ENCODE measurements at regions not wholly inside any gene's neighbourhood (a gene's known extent, or its start where the extent isn't known, plus 50 kb on each side); places are given as distances from the start of the nearest gene placed in this dataset.

- in situ Hi-C loops (cut with MboI; ENCODE audit: low pct_unique_long_range_greater_than_20kb, low sequenced_read_pairs): loop anchor here (25.0 kb wide), 1 partner anchor 326 kb away; no protein-coding TSS in a partner anchor
- DNase-seq: no peak
These were observed 313.5 kb upstream of the MSX2 start for GRCh38 chr5:174410716-174411478.

GRCh38 chr5:174411479-174411819, 312.9 kb upstream of the MSX2 start:
- no peak for DNase-seq
- in situ Hi-C loops (cut with MboI; ENCODE audit: low pct_unique_long_range_greater_than_20kb, low sequenced_read_pairs): loop anchor here (25.0 kb wide), 1 partner anchor 326 kb away; no protein-coding TSS in a partner anchor

- in situ Hi-C loops (cut with MboI; ENCODE audit: low pct_unique_long_range_greater_than_20kb, low sequenced_read_pairs): loop anchor here (25.0 kb wide), 1 partner anchor 325 kb away; no protein-coding TSS in a partner anchor
- no peak for DNase-seq
These were observed 312.0 kb upstream of the MSX2 start for GRCh38 chr5:174412374-174412773.

GRCh38 chr5:174412941-174413340, 311.4 kb upstream of the MSX2 start:
- DNase-seq: no peak
- in situ Hi-C loops (cut with MboI; ENCODE audit: low pct_unique_long_range_greater_than_20kb, low sequenced_read_pairs): loop anchor here (25.0 kb wide), 1 partner anchor 324 kb away; no protein-coding TSS in a partner anchor

GRCh38 chr5:174413567-174414314, 310.6 kb upstream of the MSX2 start:
- in situ Hi-C loops (cut with MboI; ENCODE audit: low pct_unique_long_range_greater_than_20kb, low sequenced_read_pairs): loop anchor here (25.0 kb wide), 1 partner anchor 324 kb away; no protein-coding TSS in a partner anchor
- no peak for DNase-seq

- no peak for DNase-seq
- in situ Hi-C loops (cut with MboI; ENCODE audit: low pct_unique_long_range_greater_than_20kb, low sequenced_read_pairs): loop anchor here (25.0 kb wide), 1 partner anchor 323 kb away; no protein-coding TSS in a partner anchor
These were observed 310.1 kb upstream of the MSX2 start for GRCh38 chr5:174414315-174414710.

GRCh38 chr5:174418809-174419539, 305.4 kb upstream of the MSX2 start:
- in situ Hi-C loops (cut with MboI; ENCODE audit: low pct_unique_long_range_greater_than_20kb, low sequenced_read_pairs): loop anchor here (25.0 kb wide), 1 partner anchor 318 kb away; no protein-coding TSS in a partner anchor
- DNase-seq: no peak

GRCh38 chr5:174419540-174420132, 304.7 kb upstream of the MSX2 start:
- in situ Hi-C loops (cut with MboI; ENCODE audit: low pct_unique_long_range_greater_than_20kb, low sequenced_read_pairs): loop anchor here (25.0 kb wide), 1 partner anchor 318 kb away; no protein-coding TSS in a partner anchor

GRCh38 chr5:174420651-174421407, 303.6 kb upstream of the MSX2 start:
- no peak for DNase-seq

More at GRCh38 chr5:174419540-174420132, 304.7 kb upstream of the MSX2 start:
- DNase-seq: peak; percentile 83

GRCh38 chr5:174421408-174421805, 303.0 kb upstream of the MSX2 start:
- in situ Hi-C loops (cut with MboI; ENCODE audit: low pct_unique_long_range_greater_than_20kb, low sequenced_read_pairs): loop anchor here (25.0 kb wide), 1 partner anchor 316 kb away; no protein-coding TSS in a partner anchor
- no peak for DNase-seq

More at GRCh38 chr5:174420651-174421407, 303.6 kb upstream of the MSX2 start:
- in situ Hi-C loops (cut with MboI; ENCODE audit: low pct_unique_long_range_greater_than_20kb, low sequenced_read_pairs): loop anchor here (25.0 kb wide), 1 partner anchor 316 kb away; no protein-coding TSS in a partner anchor

- in situ Hi-C loops (cut with MboI; ENCODE audit: low pct_unique_long_range_greater_than_20kb, low sequenced_read_pairs): loop anchor here (25.0 kb wide), 1 partner anchor 314 kb away; no protein-coding TSS in a partner anchor
- DNase-seq: no peak
These were observed 300.8 kb upstream of the MSX2 start for GRCh38 chr5:174423558-174423957.

- in situ Hi-C loops (cut with MboI; ENCODE audit: low pct_unique_long_range_greater_than_20kb, low sequenced_read_pairs): loop anchor here (25.0 kb wide), 1 partner anchor 313 kb away; no protein-coding TSS in a partner anchor
These were observed 299.9 kb upstream of the MSX2 start for GRCh38 chr5:174424219-174425053.

GRCh38 chr5:174425271-174425963, 299.0 kb upstream of the MSX2 start:
- in situ Hi-C loops (cut with MboI; ENCODE audit: low pct_unique_long_range_greater_than_20kb, low sequenced_read_pairs): no loop called here
- DNase-seq: peak; percentile 19

More at GRCh38 chr5:174424219-174425053, 299.9 kb upstream of the MSX2 start:
- DNase-seq: no peak

- in situ Hi-C loops (cut with MboI; ENCODE audit: low pct_unique_long_range_greater_than_20kb, low sequenced_read_pairs): no loop called here
- no peak for DNase-seq
These were observed 298.5 kb upstream of the MSX2 start for GRCh38 chr5:174425964-174426290.

- in situ Hi-C loops (cut with MboI; ENCODE audit: low pct_unique_long_range_greater_than_20kb, low sequenced_read_pairs): no loop called here
- no peak for DNase-seq
These were observed 298.0 kb upstream of the MSX2 start for GRCh38 chr5:174426388-174426787.

GRCh38 chr5:174426851-174427250, 297.5 kb upstream of the MSX2 start:
- no peak for DNase-seq
- in situ Hi-C loops (cut with MboI; ENCODE audit: low pct_unique_long_range_greater_than_20kb, low sequenced_read_pairs): no loop called here

- in situ Hi-C loops (cut with MboI; ENCODE audit: low pct_unique_long_range_greater_than_20kb, low sequenced_read_pairs): no loop called here
- DNase-seq: no peak
These were observed 297.1 kb upstream of the MSX2 start for GRCh38 chr5:174427304-174427703.

Measured in KBM-7 (cell line).